Astrocyte (in vitro differentiated cells and primary cell): ENCODE measurements at regions not wholly inside any gene's neighbourhood (a gene's known extent, or its start where the extent isn't known, plus 50 kb on each side); places are given as distances from the start of the nearest gene placed in this dataset.
A peak's percentile ranks its signal among the peaks of the same experiment; 100 is the strongest.

ENCODE experiments used
- DNase-seq: peaks from one replicate; pipeline ENCODE4 v3.0.0-alpha.2; 2010; ENCODE audit warnings: low read depth
- FAIRE-seq: peaks from 2 replicates; lab custom pipeline; 2011; peaks lifted over from hg19 to GRCh38; lab: Jason Lieb, UNC
- H2AFZ ChIP-seq: 2 replicates; pipeline ENCODE4 v1.6.0; 2012; ENCODE audit warnings: low read depth, low read length, inconsistent platforms
- H3K27ac ChIP-seq: 2 replicates; pipeline ENCODE4 v1.5.1; 2011; ENCODE audit warnings: low read depth, low read length, inconsistent platforms
- H3K27me3 ChIP-seq: 2 replicates; pipeline ENCODE4 v1.6.0; 2011; ENCODE audit warnings: low read length, inconsistent platforms; ENCODE audit not compliant: insufficient read depth
- H3K36me3 ChIP-seq: 2 replicates; pipeline ENCODE4 v1.5.1; 2011; ENCODE audit warnings: low read length, inconsistent platforms; ENCODE audit not compliant: insufficient read depth
- H3K4me1 ChIP-seq: 2 replicates; pipeline ENCODE4 v1.5.1; 2011; ENCODE audit warnings: low read length, inconsistent platforms; ENCODE audit not compliant: insufficient read depth
- H3K4me2 ChIP-seq: 2 replicates; pipeline ENCODE4 v1.6.0; 2012; ENCODE audit warnings: low read length, inconsistent platforms
- H3K4me3 ChIP-seq: 2 replicates; pipeline ENCODE4 v1.5.1; 2011; ENCODE audit warnings: low read depth, mild to moderate bottlenecking, low read length, inconsistent platforms; ENCODE audit not compliant: insufficient read depth
- H3K79me2 ChIP-seq: 2 replicates; pipeline ENCODE4 v1.6.0; 2012; ENCODE audit warnings: mild to moderate bottlenecking, low read length, inconsistent platforms; ENCODE audit not compliant: insufficient read depth
- H3K9ac ChIP-seq: 2 replicates; pipeline ENCODE4 v1.6.0; 2012; ENCODE audit warnings: mild to moderate bottlenecking, low read length, inconsistent platforms
- H3K9me3 ChIP-seq: 2 replicates; pipeline ENCODE4 v1.5.1; 2012; ENCODE audit warnings: low read depth, mild to moderate bottlenecking, low read length, inconsistent platforms; ENCODE audit not compliant: insufficient read depth
- H4K20me1 ChIP-seq: 2 replicates; pipeline ENCODE4 v1.6.0; 2012; ENCODE audit warnings: low read length, inconsistent platforms; ENCODE audit not compliant: insufficient read depth
- H3K27ac Mint-ChIP-seq: one replicate; pipeline ENCODE4 v1.8.0; 2021; ENCODE audit warnings: mild to moderate bottlenecking, mixed read lengths; ENCODE audit not compliant: unreplicated experiment
- H3K27me3 Mint-ChIP-seq: one replicate; pipeline ENCODE4 v1.8.0; 2021; ENCODE audit warnings: low read depth, mixed read lengths; ENCODE audit not compliant: unreplicated experiment
- H3K36me3 Mint-ChIP-seq: one replicate; pipeline ENCODE4 v1.8.0; 2021; ENCODE audit warnings: low read depth, mixed read lengths; ENCODE audit not compliant: unreplicated experiment
- H3K4me1 Mint-ChIP-seq: one replicate; pipeline ENCODE4 v1.8.0; 2021; ENCODE audit warnings: low read depth, mixed read lengths; ENCODE audit not compliant: unreplicated experiment
- H3K4me3 Mint-ChIP-seq: one replicate; pipeline ENCODE4 v1.8.0; 2021; ENCODE audit warnings: mild to moderate bottlenecking, moderate library complexity, mixed read lengths; ENCODE audit not compliant: unreplicated experiment
- H3K9me3 Mint-ChIP-seq: one replicate; pipeline ENCODE4 v1.8.0; 2021; ENCODE audit warnings: mild to moderate bottlenecking, mixed read lengths; ENCODE audit not compliant: unreplicated experiment
- EZH2 ChIP-seq: IDR thresholded peaks from 2 replicates; pipeline ENCODE4 v1.6.1; 2012; ENCODE audit warnings: mild to moderate bottlenecking, low read length, inconsistent platforms; ENCODE audit not compliant: insufficient read depth
- TF ChIP-seq, protein P1 (sequence below): IDR thresholded peaks from 2 replicates; pipeline ENCODE4 v1.5.1; 2011; ENCODE audit warnings: low read depth, mild to moderate bottlenecking, inconsistent platforms, low read length, moderate library complexity; ENCODE audit not compliant: insufficient read depth

DNA sequence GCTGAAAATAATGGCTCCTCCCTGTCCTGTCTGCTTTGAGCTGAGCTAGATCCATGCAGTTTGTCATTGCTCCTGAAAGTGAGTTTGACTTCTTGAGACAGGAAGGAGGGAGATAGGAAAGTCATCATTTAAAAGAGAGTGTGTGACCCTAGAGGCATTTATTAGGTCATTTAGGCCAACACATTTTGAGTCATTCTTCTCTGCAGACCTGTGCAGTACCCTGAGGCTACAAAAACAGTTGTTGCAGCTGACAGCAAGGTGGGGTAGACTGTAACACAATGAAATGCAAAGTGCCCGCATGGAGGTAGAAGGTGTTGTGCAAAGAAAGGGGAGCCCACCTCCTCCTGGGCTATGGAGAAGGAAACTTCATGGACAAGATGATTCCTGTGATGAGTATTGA lies 102.8 kb upstream of the PFN2 start:
- Histone ChIP-seq H3K27ac (no peak overlapping the region), H3K27me3 (no peaks in the 10 kb centered on the region), H2AFZ (no peak overlapping the region), H3K9me3 (peaks cover 3% of the 10 kb centered on the region), H3K4me1 (peaks cover 23% of the 10 kb centered on the region), H3K36me3 (no peaks in the 10 kb centered on the region), H3K4me3 (no peak overlapping the region), H4K20me1 (no peaks in the 10 kb centered on the region), H3K9ac (no peak overlapping the region), H3K4me2 (peak overlapping the region; percentile 42), H3K79me2 (no peaks in the 10 kb centered on the region)
- Mint-ChIP-seq H3K4me3 (peak overlapping the region; percentile 37), H3K9me3 (peaks cover 4% of the 10 kb centered on the region), H3K27me3 (no peaks in the 10 kb centered on the region), H3K27ac (peak overlapping the region; percentile 49), H3K4me1 (peaks cover 26% of the 10 kb centered on the region), H3K36me3 (no peaks in the 10 kb centered on the region)
- no peak for DNase-seq
- TF ChIP-seq, protein P1, sequence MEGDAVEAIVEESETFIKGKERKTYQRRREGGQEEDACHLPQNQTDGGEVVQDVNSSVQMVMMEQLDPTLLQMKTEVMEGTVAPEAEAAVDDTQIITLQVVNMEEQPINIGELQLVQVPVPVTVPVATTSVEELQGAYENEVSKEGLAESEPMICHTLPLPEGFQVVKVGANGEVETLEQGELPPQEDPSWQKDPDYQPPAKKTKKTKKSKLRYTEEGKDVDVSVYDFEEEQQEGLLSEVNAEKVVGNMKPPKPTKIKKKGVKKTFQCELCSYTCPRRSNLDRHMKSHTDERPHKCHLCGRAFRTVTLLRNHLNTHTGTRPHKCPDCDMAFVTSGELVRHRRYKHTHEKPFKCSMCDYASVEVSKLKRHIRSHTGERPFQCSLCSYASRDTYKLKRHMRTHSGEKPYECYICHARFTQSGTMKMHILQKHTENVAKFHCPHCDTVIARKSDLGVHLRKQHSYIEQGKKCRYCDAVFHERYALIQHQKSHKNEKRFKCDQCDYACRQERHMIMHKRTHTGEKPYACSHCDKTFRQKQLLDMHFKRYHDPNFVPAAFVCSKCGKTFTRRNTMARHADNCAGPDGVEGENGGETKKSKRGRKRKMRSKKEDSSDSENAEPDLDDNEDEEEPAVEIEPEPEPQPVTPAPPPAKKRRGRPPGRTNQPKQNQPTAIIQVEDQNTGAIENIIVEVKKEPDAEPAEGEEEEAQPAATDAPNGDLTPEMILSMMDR: no peak
- no peak for TF ChIP-seq EZH2
- no peak for FAIRE-seq

DNA sequence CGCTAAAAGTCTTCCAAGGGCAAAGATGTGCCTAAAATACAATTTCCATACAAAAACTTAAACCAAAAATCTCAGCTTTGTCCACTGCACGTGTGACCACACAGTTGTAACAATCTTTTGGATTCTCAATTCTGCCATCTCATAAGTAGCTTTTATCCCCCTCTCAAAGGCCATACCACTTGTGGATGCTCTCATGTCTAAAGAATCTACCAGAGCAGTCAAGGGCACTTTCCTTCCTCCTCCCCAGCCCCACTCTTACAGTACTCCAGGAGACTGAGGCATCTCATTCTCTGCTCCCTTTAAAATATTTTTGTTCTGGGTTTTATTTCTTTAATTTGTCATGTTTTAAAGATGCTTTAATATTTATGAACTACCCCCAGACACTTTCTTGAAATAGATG lies 102.3 kb upstream of the PFN2 start:
- no peaks in the 10 kb centered on the region for H3K27me3 ChIP-seq
- H2AFZ ChIP-seq: no peak overlapping the region
- H3K36me3 ChIP-seq: no peaks in the 10 kb centered on the region
- H3K4me1 ChIP-seq: peaks cover 18% of the 10 kb centered on the region
- no peak overlapping the region for H3K4me3 Mint-ChIP-seq
- H3K79me2 ChIP-seq: no peaks in the 10 kb centered on the region
- H3K36me3 Mint-ChIP-seq: no peaks in the 10 kb centered on the region
- H3K9me3 ChIP-seq: peaks cover 3% of the 10 kb centered on the region
- H3K4me3 ChIP-seq: no peak overlapping the region
- H3K9me3 Mint-ChIP-seq: peaks cover 4% of the 10 kb centered on the region
- H3K9ac ChIP-seq: no peak overlapping the region
- DNase-seq (peak; percentile 64), FAIRE-seq (no peak)
- H3K27ac ChIP-seq: no peak overlapping the region
- TF ChIP-seq, protein P1: no peak
- no peak for TF ChIP-seq EZH2
- H3K27ac Mint-ChIP-seq: peak overlapping the region; percentile 49
- peaks cover 2% of the 10 kb centered on the region for H3K27me3 Mint-ChIP-seq
- peak overlapping the region; percentile 42 for H3K4me2 ChIP-seq
- H4K20me1 ChIP-seq: no peaks in the 10 kb centered on the region
- peaks cover 26% of the 10 kb centered on the region for H3K4me1 Mint-ChIP-seq

DNA sequence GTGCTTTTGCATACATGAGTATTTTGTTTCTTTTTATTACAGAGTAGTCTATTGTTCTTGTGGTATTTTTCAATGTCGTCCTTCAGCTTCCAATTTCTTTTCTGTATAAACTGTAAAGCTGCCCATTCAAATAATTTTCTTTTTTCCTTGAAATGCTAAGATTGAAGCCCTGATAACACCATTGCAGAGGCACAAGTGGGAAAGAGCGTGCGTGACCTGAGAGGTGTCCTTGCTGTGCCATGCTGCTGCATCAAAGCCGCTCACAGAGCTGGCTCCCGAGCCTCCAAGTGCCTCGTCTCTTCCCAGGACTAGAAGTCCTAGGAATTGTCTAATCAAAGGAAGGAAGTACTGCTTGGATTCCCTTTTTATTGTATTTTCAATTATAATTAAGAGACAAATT lies 101.9 kb upstream of the PFN2 start:
- Histone ChIP-seq H2AFZ (no peak overlapping the region), H3K9me3 (peaks cover 3% of the 10 kb centered on the region), H3K9ac (no peak overlapping the region), H4K20me1 (no peaks in the 10 kb centered on the region), H3K4me3 (no peak overlapping the region), H3K27me3 (no peaks in the 10 kb centered on the region), H3K27ac (no peak overlapping the region), H3K4me1 (peaks cover 13% of the 10 kb centered on the region), H3K4me2 (no peak overlapping the region), H3K79me2 (no peaks in the 10 kb centered on the region), H3K36me3 (no peaks in the 10 kb centered on the region)
- peaks cover 5% of the 10 kb centered on the region for H3K9me3 Mint-ChIP-seq
- peak overlapping the region; percentile 49 for H3K27ac Mint-ChIP-seq
- H3K36me3 Mint-ChIP-seq: no peaks in the 10 kb centered on the region
- peaks cover 6% of the 10 kb centered on the region for H3K27me3 Mint-ChIP-seq
- FAIRE-seq: no peak
- H3K4me3 Mint-ChIP-seq: no peak overlapping the region
- TF ChIP-seq, protein P1: no peak
- no peak for TF ChIP-seq EZH2
- DNase-seq: no peak
- H3K4me1 Mint-ChIP-seq: peaks cover 22% of the 10 kb centered on the region
